Thymus (tissue), 11 donors: ENCODE measurements at regions not wholly inside any gene's neighbourhood (a gene's known extent, or its start where the extent isn't known, plus 50 kb on each side); places are given as distances from the start of the nearest gene placed in this dataset.
A peak's percentile ranks its signal among the peaks of the same experiment; 100 is the strongest.
"Not testable (repeated sequence)": the region's sequence is repeated elsewhere in the genome, so short reads cannot be mapped to it uniquely, and the experiment has no call there.

Experiments used
- DNase-seq, 9 donors: peaks; one replicate each; pipeline ENCODE4 v3.0.0-alpha.2; 2013; ENCODE audit warnings: low spot score in 9 of 9, low read depth in 6 of 9, missing footprints in 1 of 9
- H3K27ac ChIP-seq, 2 donors: one replicate each; pipeline ENCODE4 v1.5.1; 2013; ENCODE audit warnings: control low read depth in 1 of 2, low read depth in 1 of 2, low read length in 1 of 2, mild to moderate bottlenecking in 1 of 2, moderate library complexity in 1 of 2
- H3K27me3 ChIP-seq, 2 donors: one replicate each; pipeline ENCODE4 v1.5.1; 2013; ENCODE audit warnings: low read length in 1 of 2; ENCODE audit not compliant: control insufficient read depth in 2 of 2, insufficient read depth in 1 of 2
- H3K36me3 ChIP-seq, 2 donors: one replicate each; pipeline ENCODE4 v1.5.1; 2013; ENCODE audit warnings: low read length in 1 of 2, mild to moderate bottlenecking in 1 of 2, moderate library complexity in 1 of 2; ENCODE audit not compliant: control insufficient read depth in 2 of 2, insufficient read depth in 2 of 2
- H3K4me1 ChIP-seq, 2 donors: one replicate each; pipeline ENCODE4 v1.5.1; 2013; ENCODE audit warnings: low read length in 2 of 2; ENCODE audit not compliant: control insufficient read depth in 2 of 2, insufficient read depth in 2 of 2
- H3K4me3 ChIP-seq, 2 donors: one replicate each; pipeline ENCODE4 v1.5.1; 2013; ENCODE audit warnings: low read length in 2 of 2, control low read depth in 1 of 2, mild to moderate bottlenecking in 1 of 2
- H3K9me3 ChIP-seq, 2 donors: one replicate each; pipeline ENCODE4 v1.5.1; 2013; ENCODE audit warnings: low read length in 1 of 2, mild to moderate bottlenecking in 1 of 2; ENCODE audit not compliant: control insufficient read depth in 2 of 2, insufficient read depth in 1 of 2
- WGBS: extraction: QIAGEN DNeasy Blood & Tissue Kit; methylation state at CpG from one replicate; pipeline ENCODE4 v1.1.7; 2013; 5-methylcytosine and 5-hydroxymethylcytosine counted together
- donor health status: healthy.

DNA sequence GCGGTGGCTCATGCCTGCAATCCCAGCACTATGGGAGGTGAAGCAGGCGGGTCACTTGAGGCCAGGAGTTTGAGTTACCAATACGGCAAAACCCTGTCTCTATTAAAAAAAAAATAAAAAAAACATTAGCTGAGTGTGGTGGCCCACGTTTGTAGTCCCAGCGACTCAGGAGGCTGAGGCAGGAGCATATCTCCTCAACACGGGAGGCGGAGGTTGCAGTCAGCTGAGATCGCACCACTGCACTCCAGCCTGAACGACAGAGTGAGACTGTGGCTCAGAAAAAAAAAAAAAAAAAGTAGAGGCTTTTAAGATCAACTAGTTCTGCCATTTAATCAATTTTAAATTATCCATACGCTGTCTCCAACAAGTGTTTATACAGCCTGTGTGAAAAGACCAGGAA, 1130.3 kb downstream of the PCDH9 start:
- Histone ChIP-seq H3K36me3 (no peaks in the 10 kb centered on the region), H3K9me3 (no peaks in the 10 kb centered on the region), H3K27ac (no peak overlapping the region), H3K27me3 (no peaks in the 10 kb centered on the region), H3K4me3 (no peak overlapping the region), H3K4me1 (no peaks in the 10 kb centered on the region)
- DNase-seq: no peak
- WGBS: 96% methylated on average over 10 of the region's 10 CpGs

DNA sequence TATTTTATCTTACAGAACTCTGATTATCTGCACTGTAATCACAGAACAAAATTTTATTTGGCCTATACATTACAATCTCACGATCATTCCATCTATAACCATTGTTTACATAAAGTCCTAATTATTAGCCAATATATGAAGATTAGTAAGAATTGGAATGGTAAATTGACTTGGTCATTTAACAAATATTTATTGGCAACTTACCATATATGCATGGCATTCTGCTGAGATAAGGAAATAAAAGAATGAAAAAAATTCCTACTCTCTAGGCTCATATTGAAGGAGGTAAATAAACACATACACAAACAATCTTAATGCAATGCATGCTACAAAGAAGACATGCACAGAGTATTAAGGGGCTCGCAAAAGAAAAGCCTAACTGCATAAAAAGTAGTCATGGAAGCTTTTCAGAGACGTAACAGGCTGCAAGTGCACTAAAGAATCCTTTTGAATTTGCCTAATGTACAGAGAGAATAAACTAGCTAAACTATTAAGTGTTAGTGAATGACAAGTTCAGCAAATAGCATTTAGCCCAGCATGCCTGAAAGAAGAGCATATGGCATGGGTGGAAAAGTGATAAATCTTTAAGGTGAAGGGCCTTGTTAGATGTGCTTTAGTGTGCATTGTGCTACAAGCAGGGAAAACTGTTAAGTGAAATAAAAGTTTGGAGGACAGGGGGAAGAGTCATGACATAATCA, 1131.1 kb downstream of the PCDH9 start:
- Histone ChIP-seq H3K36me3 (no peaks in the 10 kb centered on the region), H3K27me3 (no peaks in the 10 kb centered on the region), H3K9me3 (peaks cover 0 to 2% of the 10 kb centered on the region in 2 donors), H3K4me3 (no peak overlapping the region), H3K4me1 (no peaks in the 10 kb centered on the region), H3K27ac (no peak overlapping the region)
- no peak for DNase-seq
- 74% methylated on average over 3 of the region's 3 CpGs for WGBS

DNA sequence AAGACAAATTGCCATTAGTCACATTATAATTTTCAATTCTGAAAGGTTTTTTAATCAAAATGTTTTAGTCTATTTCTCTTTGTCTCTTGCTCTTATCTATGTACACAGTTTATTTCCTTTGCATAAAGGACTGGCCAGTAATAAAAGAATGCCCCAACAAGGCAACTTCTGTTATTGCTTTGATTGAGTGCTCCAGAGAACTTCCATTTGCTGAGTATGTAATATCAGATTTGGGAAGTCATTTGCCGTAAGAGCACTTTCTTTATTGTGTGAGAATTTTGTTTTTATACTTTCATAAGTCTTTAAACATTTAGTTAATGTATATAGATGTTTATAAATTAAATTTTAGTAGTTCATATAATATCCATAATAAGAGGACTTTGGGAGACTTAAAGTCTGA, 1140.4 kb downstream of the PCDH9 start:
- H3K9me3 ChIP-seq: peaks cover 0 to 11% of the 10 kb centered on the region in 2 donors
- no peak for DNase-seq
- H3K27ac ChIP-seq: no peak overlapping the region
- WGBS: 53% methylated on average over 1 of the region's 1 CpG
- H3K4me3 ChIP-seq: no peak overlapping the region
- H3K27me3 ChIP-seq: no peaks in the 10 kb centered on the region
- no peaks in the 10 kb centered on the region for H3K4me1 ChIP-seq
- H3K36me3 ChIP-seq: no peaks in the 10 kb centered on the region

DNA sequence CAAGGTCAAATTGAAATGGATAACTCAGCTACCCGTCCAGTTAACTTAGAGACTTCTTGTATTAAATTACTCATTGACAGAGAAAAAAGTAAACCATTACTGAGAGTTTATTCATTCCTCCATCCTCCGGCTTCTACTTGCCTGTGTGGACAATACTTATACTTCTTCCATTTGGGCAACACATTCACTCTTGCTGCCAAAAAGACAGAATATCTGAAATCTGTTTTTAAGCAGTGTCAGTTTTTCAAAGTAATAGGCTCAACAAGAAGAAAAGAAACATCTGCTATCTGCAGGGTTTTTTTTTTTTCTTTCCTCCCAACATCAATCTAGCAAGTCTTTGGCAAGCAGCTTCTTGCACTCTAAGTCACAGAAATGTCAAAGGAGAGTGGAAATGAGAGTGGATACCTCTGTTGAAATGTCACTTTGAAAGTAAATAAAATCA, 1142.8 kb downstream of the PCDH9 start:
- no peak for DNase-seq
- 90% methylated on average over 2 of the region's 2 CpGs for WGBS
- H3K27ac ChIP-seq: no peak overlapping the region

DNA sequence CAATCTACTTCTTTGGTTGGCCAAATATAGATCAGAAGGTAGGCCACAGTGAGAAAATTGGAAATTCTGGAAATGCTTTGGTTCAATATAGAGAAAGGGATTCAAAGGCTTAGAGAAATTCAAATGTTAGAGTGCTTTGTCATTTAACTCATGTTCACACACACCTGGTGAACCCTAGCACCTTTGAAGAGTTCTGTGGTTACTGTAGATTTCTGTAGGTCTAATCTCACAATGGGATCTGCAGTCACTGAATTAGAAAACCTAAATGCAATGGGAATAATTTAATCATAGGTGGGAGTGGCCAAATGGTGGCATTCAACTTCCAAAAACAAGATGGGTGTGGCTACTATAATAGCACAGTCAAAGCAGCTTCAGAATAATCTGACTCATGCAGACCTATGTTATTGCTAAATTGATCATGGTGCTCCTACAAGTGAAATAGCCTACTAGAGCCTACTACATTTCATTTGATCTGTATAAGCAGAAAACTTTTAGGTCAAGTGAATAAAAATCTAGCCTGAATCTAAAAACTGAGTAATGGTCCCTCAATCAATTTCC, 1152.9 kb downstream of the PCDH9 start:
- Histone ChIP-seq H3K27me3 (no peaks in the 10 kb centered on the region), H3K4me1 (no peaks in the 10 kb centered on the region), H3K36me3 (no peaks in the 10 kb centered on the region), H3K4me3 (no peak overlapping the region), H3K9me3 (no peaks in the 10 kb centered on the region), H3K27ac (no peak overlapping the region)
- peak in 5 of 9 donors; percentile 4 to 55 (median 15) for DNase-seq

More for the DNA sequence above, 1142.8 kb downstream of the PCDH9 start:
- Histone ChIP-seq H3K27me3 (no peaks in the 10 kb centered on the region), H3K36me3 (no peaks in the 10 kb centered on the region), H3K9me3 (peaks cover 0 to 3% of the 10 kb centered on the region in 2 donors), H3K4me3 (no peak overlapping the region), H3K4me1 (no peaks in the 10 kb centered on the region)

DNA sequence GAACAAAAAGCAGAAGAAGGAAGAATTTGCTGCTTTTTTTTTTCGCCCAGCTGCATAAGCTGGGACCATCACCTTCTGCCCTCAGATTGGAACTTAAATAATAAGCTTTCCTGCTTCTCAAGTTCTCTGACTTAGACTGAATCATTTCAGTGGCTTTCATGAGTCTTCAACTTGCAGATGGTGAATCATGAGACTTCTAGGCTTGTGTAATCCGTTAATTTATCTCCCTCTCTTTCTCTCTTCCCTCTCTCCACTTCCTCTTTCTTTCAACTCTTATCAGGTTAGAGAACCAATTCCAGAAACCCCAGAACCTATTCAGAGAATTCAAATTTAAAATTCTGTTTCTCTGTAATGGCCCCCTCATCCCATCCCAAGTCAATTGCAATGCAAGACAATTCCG, 1153.7 kb downstream of the PCDH9 start:
- Histone ChIP-seq H3K9me3 (no peaks in the 10 kb centered on the region), H3K36me3 (no peaks in the 10 kb centered on the region), H3K4me3 (no peak overlapping the region), H3K27ac (no peak overlapping the region), H3K27me3 (no peaks in the 10 kb centered on the region), H3K4me1 (no peaks in the 10 kb centered on the region)
- DNase-seq: no peak
- 90% methylated on average over 3 of the region's 3 CpGs for WGBS

DNA sequence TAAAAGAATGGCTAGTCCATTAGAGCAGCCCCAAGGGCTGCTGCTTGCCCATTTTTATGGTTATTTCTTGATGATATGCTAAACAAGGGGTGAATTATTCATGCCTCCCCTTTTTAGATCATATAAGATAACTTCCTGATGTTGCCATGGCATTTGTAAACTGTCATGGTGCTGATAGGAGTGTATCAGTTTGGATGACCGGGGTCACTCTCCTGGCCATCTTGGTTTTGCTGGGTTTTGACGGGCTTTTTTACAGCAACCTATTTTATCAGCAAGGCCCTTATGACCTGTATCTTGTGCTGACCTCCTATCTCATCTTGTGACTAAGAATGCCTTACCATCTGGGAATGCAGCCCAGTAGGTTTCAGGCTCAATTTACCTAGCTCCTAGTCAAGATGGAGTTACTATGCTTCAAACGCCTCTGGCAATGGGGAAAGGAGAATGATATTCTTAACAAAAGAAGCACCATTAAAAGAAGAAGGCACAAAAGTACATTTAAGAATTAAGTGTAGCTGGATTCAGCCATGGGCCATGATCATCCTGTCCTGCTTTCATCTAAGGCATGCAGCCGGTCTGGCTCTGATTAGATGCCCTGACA, 1156.0 kb downstream of the PCDH9 start:
- no peak overlapping the region for H3K4me3 ChIP-seq
- H3K36me3 ChIP-seq: no peaks in the 10 kb centered on the region
- no peak for DNase-seq
- WGBS: 96% methylated on average over 4 of the region's 4 CpGs
- H3K27ac ChIP-seq: no peak overlapping the region
- no peaks in the 10 kb centered on the region for H3K4me1 ChIP-seq
- H3K27me3 ChIP-seq: no peaks in the 10 kb centered on the region
- no peaks in the 10 kb centered on the region for H3K9me3 ChIP-seq

DNA sequence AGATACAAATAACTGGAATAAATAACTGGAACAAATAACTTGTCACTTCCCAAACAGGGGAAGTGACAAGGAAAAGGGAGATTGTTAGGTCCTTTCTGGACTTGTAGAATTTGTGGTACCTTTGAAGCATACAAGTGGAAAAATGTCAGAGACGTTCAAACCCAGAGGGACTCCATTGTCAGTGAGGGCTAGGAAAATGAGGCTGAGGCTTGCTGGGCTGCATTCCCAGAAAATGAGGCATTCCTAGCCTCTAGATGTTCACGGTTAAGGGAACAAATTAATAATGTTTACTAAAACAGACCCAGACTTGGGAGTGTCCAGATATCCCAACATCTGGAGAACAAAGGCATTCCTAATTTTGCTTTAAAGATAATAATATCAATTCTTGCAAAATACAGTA, 1158.0 kb downstream of the PCDH9 start:
- H3K4me3 ChIP-seq, H3K9me3 ChIP-seq, H3K27me3 ChIP-seq, H3K27ac ChIP-seq, H3K4me1 ChIP-seq, H3K36me3 ChIP-seq, DNase-seq: not testable (repeated sequence)
- 93% methylated on average over 2 of the region's 2 CpGs for WGBS

DNA sequence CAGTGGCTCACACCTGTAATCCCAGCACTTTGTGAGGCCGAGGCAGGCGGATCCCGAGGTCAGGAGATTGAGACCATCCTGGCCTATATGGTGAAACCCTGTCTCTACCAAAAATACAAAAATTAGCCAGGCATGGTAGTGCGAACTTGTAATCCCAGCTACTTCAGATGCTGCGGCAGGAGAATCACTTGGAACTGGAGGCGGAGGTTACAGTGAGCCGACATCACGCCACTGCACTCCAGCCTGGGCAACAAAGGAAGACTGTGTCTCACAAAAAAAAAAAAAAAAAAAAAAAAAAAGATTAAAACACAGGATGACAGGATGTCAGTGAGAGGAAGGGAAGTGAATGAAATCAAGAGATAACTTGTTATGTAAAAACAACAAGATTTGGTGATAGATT, 1158.5 kb downstream of the PCDH9 start:
- H3K9me3 ChIP-seq: no peaks in the 10 kb centered on the region
- no peaks in the 10 kb centered on the region for H3K36me3 ChIP-seq
- no peak overlapping the region for H3K4me3 ChIP-seq
- no peaks in the 10 kb centered on the region for H3K4me1 ChIP-seq
- no peaks in the 10 kb centered on the region for H3K27me3 ChIP-seq
- no peak for DNase-seq
- no peak overlapping the region for H3K27ac ChIP-seq
- 97% methylated on average over 8 of the region's 8 CpGs for WGBS
